Endothelial cell of umbilical vein (primary cell): ENCODE measurements at regions not wholly inside any gene's neighbourhood (a gene's known extent, or its start where the extent isn't known, plus 50 kb on each side); places are given as distances from the start of the nearest gene placed in this dataset.

Experiments
- BruUV-seq: library from RNA; stranded (reverse); fragments of 400-500 nt; replicated peaks from 2 replicates; lab custom pipeline; 2021; lab: Mats Ljungman, UMichigan
- CTCF ChIA-PET: fragments of 300-600, 350-600 bp; sonication (Branson Sonifier 250); formaldehyde crosslinking; loops from one replicate; lab custom pipeline; 2021; ENCODE audit warnings: antibody characterized with exemption, inconsistent platforms; lab: Charles Lee
- POLR2A ChIA-PET: fragments of 300-600, 350-600 bp; sonication (Branson Sonifier 250); formaldehyde crosslinking; loops from one replicate; lab custom pipeline; 2021; ENCODE audit warnings: antibody characterized with exemption, inconsistent platforms; lab: Charles Lee
- DNase-seq: peaks from one replicate; pipeline ENCODE4 v3.0.0-alpha.2; 2011; ENCODE audit warnings: low read depth, low spot score
- FAIRE-seq: peaks from 2 replicates; lab custom pipeline; 2011; peaks lifted over from hg19 to GRCh38; lab: Jason Lieb, UNC
- H2AFZ ChIP-seq: 2 replicates; pipeline ENCODE4 v1.6.0; 2012; ENCODE audit warnings: low read depth, low read length, control low read depth, inconsistent platforms
- H3K27ac ChIP-seq: 2 replicates; pipeline ENCODE4 v1.5.1; 2011; ENCODE audit warnings: low read depth, mild to moderate bottlenecking, control low read depth, low read length, moderate library complexity; ENCODE audit not compliant: insufficient read depth
- H3K27me3 ChIP-seq, 2 experiments: 2 replicates each; pipeline versions ENCODE4 v1.6.0 to v1.6.1; 2011; ENCODE audit warnings: low read length in 2 of 2, mixed read lengths in 1 of 2; ENCODE audit not compliant: control insufficient read depth in 2 of 2, insufficient read depth in 2 of 2
- H3K36me3 ChIP-seq, 2 experiments: 2 replicates in 1 of 2; 3 replicates in 1 of 2; pipeline ENCODE4 v1.5.1; 2011; ENCODE audit warnings: low read length in 2 of 2, mild to moderate bottlenecking in 1 of 2, moderate library complexity in 1 of 2; ENCODE audit not compliant: control insufficient read depth in 2 of 2, insufficient read depth in 2 of 2; ENCODE audit errors: extremely low read depth in 1 of 2
- H3K4me1 ChIP-seq: 3 replicates; pipeline ENCODE4 v1.5.1; 2011; ENCODE audit warnings: mild to moderate bottlenecking, low read length; ENCODE audit not compliant: control insufficient read depth, insufficient read depth; ENCODE audit errors: extremely low read depth
- H3K4me2 ChIP-seq: 2 replicates; pipeline ENCODE4 v1.6.1; 2011; ENCODE audit warnings: low read length, control low read depth, mixed read lengths; ENCODE audit not compliant: insufficient read depth
- H3K4me3 ChIP-seq, 3 experiments: fragments of 200-600 bp in 1 of 3; sonication (generic), shearing (Covaris generic) in 1 of 3; replicated peaks in 1 of 3; 2 replicates each; pipeline ENCODE4 v1.5.1; 2011 to 2016; ENCODE audit warnings: control low read depth in 3 of 3, low read length in 3 of 3, mild to moderate bottlenecking in 2 of 3, inconsistent platforms in 1 of 3, low read depth in 1 of 3, moderate library complexity in 1 of 3; ENCODE audit not compliant: insufficient read depth in 1 of 3
- H3K79me2 ChIP-seq: 2 replicates; pipeline ENCODE4 v1.6.0; 2012; ENCODE audit warnings: low read length, inconsistent platforms; ENCODE audit not compliant: control insufficient read depth, insufficient read depth
- H3K9ac ChIP-seq: replicated peaks from 2 replicates; pipeline ENCODE3; 2011; ENCODE audit warnings: low read length, control low read depth; ENCODE audit not compliant: insufficient read depth; ENCODE audit errors: extremely low read depth
- H3K9me1 ChIP-seq: replicated peaks from 3 replicates; pipeline ENCODE4 v1.6.0; 2011; ENCODE audit warnings: mild to moderate bottlenecking, low read length; ENCODE audit not compliant: control insufficient read depth, insufficient read depth; ENCODE audit errors: extremely low read depth
- H3K9me3 ChIP-seq: replicated peaks from 2 replicates; pipeline ENCODE4 v1.5.1; 2012; ENCODE audit warnings: low read length, inconsistent platforms; ENCODE audit not compliant: control insufficient read depth, insufficient read depth
- H4K20me1 ChIP-seq: replicated peaks from 2 replicates; pipeline ENCODE3; 2011; ENCODE audit warnings: mild to moderate bottlenecking, low read length; ENCODE audit not compliant: control insufficient read depth, insufficient read depth; ENCODE audit errors: extremely low read depth
- CTCF ChIP-seq, 2 donors: IDR thresholded peaks; 1 replicate in 1 of 2; 2 replicates in 1 of 2; pipeline ENCODE4 v1.5.1; 2011; ENCODE audit warnings: low read length in 2 of 2, mild to moderate bottlenecking in 2 of 2, moderate library complexity in 2 of 2, control low read depth in 1 of 2, inconsistent platforms in 1 of 2, low read depth in 1 of 2; ENCODE audit not compliant: insufficient read depth in 1 of 2; ENCODE audit errors: extremely low read depth in 1 of 2
- EZH2 ChIP-seq: IDR thresholded peaks from 2 replicates; pipeline ENCODE4 v1.6.1; 2012; ENCODE audit warnings: borderline replicate concordance, low read depth, mild to moderate bottlenecking, moderate library complexity, low read length, inconsistent platforms; ENCODE audit not compliant: severe bottlenecking
- FOS ChIP-seq: IDR thresholded peaks from 2 replicates; pipeline ENCODE4 v1.6.1; 2011; ENCODE audit warnings: mild to moderate bottlenecking, low read length, moderate library complexity, borderline replicate concordance; ENCODE audit not compliant: insufficient read depth
- GATA2 ChIP-seq: IDR thresholded peaks from 2 replicates; pipeline ENCODE4 v1.7.0; 2011; ENCODE audit warnings: low read depth, mild to moderate bottlenecking, moderate library complexity, mixed read lengths, low read length; ENCODE audit not compliant: insufficient read length, insufficient read depth
- JUN ChIP-seq: IDR thresholded peaks from 2 replicates; pipeline ENCODE4 v1.6.1; 2011; ENCODE audit warnings: borderline replicate concordance, low read depth; ENCODE audit not compliant: insufficient read length, insufficient read depth
- MAX ChIP-seq: IDR thresholded peaks from 2 replicates; pipeline ENCODE4 v1.6.1; 2011; ENCODE audit not compliant: insufficient read depth, insufficient read length
- MYC ChIP-seq: IDR thresholded peaks from one replicate; pipeline ENCODE4 v1.6.1; 2011; ENCODE audit warnings: mild to moderate bottlenecking, low read depth, low read length
- POLR2A ChIP-seq: IDR thresholded peaks from 2 replicates; pipeline ENCODE4 v1.6.1; 2012; ENCODE audit warnings: low read depth, mild to moderate bottlenecking, control low read depth, low read length
- POLR2AphosphoS5 ChIP-seq: IDR thresholded peaks from 2 replicates; pipeline ENCODE4 v1.6.1; 2012; ENCODE audit warnings: low read depth, mild to moderate bottlenecking, control low read depth, low read length, moderate library complexity; ENCODE audit not compliant: insufficient read depth
- dilution Hi-C: fragments of 300-500 bp; cut with MboI; formaldehyde crosslinking; loops from one replicate; pipeline ENCODE4 v1.15.0; 2019; ENCODE audit warnings: low sequenced_read_pairs; ENCODE audit not compliant: extremely low pct_ligation_motif_present
- intact Hi-C: fragments of 100-400 bp; cut with micrococcal nuclease; formaldehyde crosslinking; loops from one replicate; pipeline ENCODE4 v1.10.0; 2022

- H3K4me1 ChIP-seq, result peaks cover 46% of the 10 kb centered on the region
- H4K20me1 ChIP-seq, result no peaks in the 10 kb centered on the region
- H3K79me2 ChIP-seq, result no peaks in the 10 kb centered on the region
- no peaks in the 10 kb centered on the region for H3K27me3 ChIP-seq
- H3K36me3 ChIP-seq, result no peaks in the 10 kb centered on the region
- intact Hi-C loops, result no loop called here
- no peak for TF ChIP-seq JUN
- TF ChIP-seq CTCF (IDR thresholded peaks at IDR 0.05; ENCODE audit: extremely low read depth in 1 of 2, insufficient read depth in 1 of 2, low read depth in 1 of 2, low read length in 2 of 2), result no peak
- no peak for TF ChIP-seq MYC
- TF ChIP-seq FOS, result no peak
- no peak for TF ChIP-seq EZH2
- TF ChIP-seq MAX, result no peak
- TF ChIP-seq POLR2A, result no peak
- TF ChIP-seq POLR2AphosphoS5, result no peak
- no peak for TF ChIP-seq GATA2
- H2AFZ ChIP-seq, result peak overlapping the region; percentile 28
- H3K9ac ChIP-seq, result no peak overlapping the region
- no peaks in the 10 kb centered on the region for H3K9me3 ChIP-seq
- H3K9me1 ChIP-seq, result no peaks in the 10 kb centered on the region
- no peak overlapping the region for H3K4me3 ChIP-seq
- DNase-seq (no peak), FAIRE-seq (no peak)
- POLR2A ChIA-PET, result no interaction called here
- no peak overlapping the region for H3K4me2 ChIP-seq
- no TSS peak for BruUV-seq
- CTCF ChIA-PET, result interaction anchor here (1.1 kb wide), 1 partner anchor 8 kb away, joined by 3 read pairs; no protein-coding TSS in a partner anchor
- dilution Hi-C loops, result no loop called here
- H3K27ac ChIP-seq, result no peak overlapping the region
Measured at GRCh38 chr15:35669021-35669420, 123.1 kb upstream of the DPH6 start.
